ENCODE measurements at regions not wholly inside any gene's neighbourhood (a gene's known extent, or its start where the extent isn't known, plus 50 kb on each side); places are given as distances from the start of the nearest gene placed in this dataset.

- H3K9ac ChIP-seq (ENCODE audit: extremely low read depth, low read length, poor library complexity, severe bottlenecking): no peak overlapping the region
- no peaks in the 10 kb centered on the region for H3K4me1 ChIP-seq (ENCODE audit: control insufficient read depth, insufficient read depth, low read length)
- H3K27ac Mint-ChIP-seq: no peak overlapping the region
- no peaks in the 10 kb centered on the region for H3K36me3 ChIP-seq (ENCODE audit: control insufficient read depth, insufficient read depth, low read length)
- H3K27me3 ChIP-seq (ENCODE audit: control insufficient read depth, insufficient read depth, low read length, poor library complexity, severe bottlenecking): peaks cover 4% of the 10 kb centered on the region
- peaks cover 7% of the 10 kb centered on the region for H3K4me1 Mint-ChIP-seq
- DNase-seq: no peak
- no peak overlapping the region for H3K4me3 ChIP-seq (ENCODE audit: low read length)
- H3K27ac ChIP-seq (ENCODE audit: low read depth, low read length): no peak overlapping the region
- no peak for TF ChIP-seq CTCF (conservative IDR thresholded peaks at IDR 0.05)
- no peaks in the 10 kb centered on the region for H3K36me3 Mint-ChIP-seq (ENCODE audit: low read depth)
- WGBS, 2 experiments (ENCODE audit: insufficient coverage in 1 of 2, insufficient read length in 1 of 2): 60 to 78% methylated on average over 1 to 5 of the region's 5 CpGs
- no peaks in the 10 kb centered on the region for H3K9me3 ChIP-seq (ENCODE audit: control insufficient read depth, low read length)
- H3K27me3 Mint-ChIP-seq (ENCODE audit: insufficient read depth): peaks cover 2% of the 10 kb centered on the region
- H3K9me3 Mint-ChIP-seq: no peaks in the 10 kb centered on the region
- no peak overlapping the region for H3K4me3 Mint-ChIP-seq
Observed at GRCh38 chr2:19810148-19810547, 91.6 kb downstream of the TTC32 start.

GRCh38 chr2:19809206-19809605, 92.6 kb downstream of the TTC32 start:
- Mint-ChIP-seq H3K27me3 (ENCODE audit: insufficient read depth) (peaks cover 2% of the 10 kb centered on the region), H3K4me1 (peaks cover 7% of the 10 kb centered on the region)
- WGBS, 2 experiments (ENCODE audit: insufficient coverage in 1 of 2, insufficient read length in 1 of 2): 91 to 96% methylated on average over 3 to 7 of the region's 7 CpGs

GRCh38 chr2:19807866-19808265, 93.9 kb downstream of the TTC32 start:
- Histone ChIP-seq H3K4me1 (ENCODE audit: control insufficient read depth, insufficient read depth, low read length) (no peaks in the 10 kb centered on the region), H3K36me3 (ENCODE audit: control insufficient read depth, insufficient read depth, low read length) (no peaks in the 10 kb centered on the region), H3K9ac (ENCODE audit: extremely low read depth, low read length, poor library complexity, severe bottlenecking) (no peak overlapping the region), H3K27me3 (ENCODE audit: control insufficient read depth, insufficient read depth, low read length, poor library complexity, severe bottlenecking) (no peaks in the 10 kb centered on the region), H3K27ac (ENCODE audit: low read depth, low read length) (no peak overlapping the region), H3K4me3 (ENCODE audit: low read length) (no peak overlapping the region), H3K9me3 (ENCODE audit: control insufficient read depth, low read length) (no peaks in the 10 kb centered on the region)
- Mint-ChIP-seq H3K4me1 (peaks cover 7% of the 10 kb centered on the region), H3K27me3 (ENCODE audit: insufficient read depth) (peaks cover 2% of the 10 kb centered on the region), H3K4me3 (no peak overlapping the region), H3K36me3 (ENCODE audit: low read depth) (no peaks in the 10 kb centered on the region), H3K9me3 (no peaks in the 10 kb centered on the region), H3K27ac (no peak overlapping the region)
- DNase-seq: no peak
- 80 to 91% methylated on average over 1 to 3 of the region's 3 CpGs for WGBS, 2 experiments (ENCODE audit: insufficient coverage in 1 of 2, insufficient read length in 1 of 2)
- TF ChIP-seq CTCF (conservative IDR thresholded peaks at IDR 0.05): no peak

More at GRCh38 chr2:19809206-19809605, 92.6 kb downstream of the TTC32 start:
- H3K4me3 Mint-ChIP-seq: no peak overlapping the region
- H3K4me3 ChIP-seq (ENCODE audit: low read length): no peak overlapping the region
- H3K27me3 ChIP-seq (ENCODE audit: control insufficient read depth, insufficient read depth, low read length, poor library complexity, severe bottlenecking): no peaks in the 10 kb centered on the region
- H3K36me3 ChIP-seq (ENCODE audit: control insufficient read depth, insufficient read depth, low read length): no peaks in the 10 kb centered on the region
- no peak overlapping the region for H3K27ac ChIP-seq (ENCODE audit: low read depth, low read length)
- no peak overlapping the region for H3K27ac Mint-ChIP-seq
- no peak for DNase-seq
- no peaks in the 10 kb centered on the region for H3K9me3 Mint-ChIP-seq
- H3K9ac ChIP-seq (ENCODE audit: extremely low read depth, low read length, poor library complexity, severe bottlenecking): no peak overlapping the region
- no peaks in the 10 kb centered on the region for H3K4me1 ChIP-seq (ENCODE audit: control insufficient read depth, insufficient read depth, low read length)
- TF ChIP-seq CTCF (conservative IDR thresholded peaks at IDR 0.05): no peak
- no peaks in the 10 kb centered on the region for H3K9me3 ChIP-seq (ENCODE audit: control insufficient read depth, low read length)
- H3K36me3 Mint-ChIP-seq (ENCODE audit: low read depth): no peaks in the 10 kb centered on the region
